ENCODE measurements at regions not wholly inside any gene's neighbourhood (a gene's known extent, or its start where the extent isn't known, plus 50 kb on each side); places are given as distances from the start of the nearest gene placed in this dataset.

DNA sequence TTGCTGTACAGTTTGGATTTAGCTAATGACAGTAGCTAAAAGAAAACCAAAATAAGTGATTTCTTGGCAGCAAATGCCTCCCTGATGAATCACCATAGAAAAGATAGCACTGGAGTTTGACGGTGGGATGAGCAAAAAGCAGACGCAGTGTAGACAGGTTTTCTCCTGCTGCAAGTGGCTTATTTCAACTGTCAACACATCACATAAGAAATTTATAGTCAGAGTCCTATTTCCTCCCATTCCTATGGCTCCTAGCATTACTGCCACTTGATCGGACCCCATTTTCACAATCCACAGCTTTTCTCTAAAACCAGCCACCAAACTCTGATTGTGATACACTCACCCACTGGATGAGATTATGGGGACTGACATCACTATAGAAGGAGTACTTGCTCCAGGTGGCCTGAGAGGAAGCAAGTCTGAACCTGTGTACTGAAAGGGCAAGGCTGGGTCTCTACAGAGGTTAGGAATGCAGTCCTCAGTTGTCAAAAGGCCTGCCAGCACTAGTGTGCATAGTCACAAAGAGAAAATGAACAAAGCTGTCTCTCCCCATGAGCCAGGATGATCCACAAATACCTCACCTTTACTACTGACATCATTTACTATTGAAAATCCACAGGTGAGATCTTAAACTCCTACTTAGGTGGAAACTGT lies 359.8 kb downstream of the LTN1 start:
- Histone ChIP-seq H3K4me2 (ENCODE audit: low read length) (no peak overlapping the region), H3K27me3 (ENCODE audit: control insufficient read depth, low read length) (no peaks in the 10 kb centered on the region), H3K9me2 (replicated peaks; ENCODE audit: control insufficient read depth, low read length) (no peaks in the 10 kb centered on the region), H3K4me3 (ENCODE audit: low read length) (no peak overlapping the region), H3K9me3 (ENCODE audit: control insufficient read depth, insufficient read depth, low read length) (no peaks in the 10 kb centered on the region), H4K20me1 (ENCODE audit: control insufficient read depth, insufficient read depth, low read depth, low read length) (no peaks in the 10 kb centered on the region), H3K79me2 (ENCODE audit: control insufficient read depth, low read length) (no peaks in the 10 kb centered on the region), H3K36me3 (ENCODE audit: control insufficient read depth, low read length) (no peaks in the 10 kb centered on the region), H3K27ac (ENCODE audit: low read depth, low read length) (no peak overlapping the region), H3K4me1 (ENCODE audit: control insufficient read depth, low read length) (no peaks in the 10 kb centered on the region), H3F3A (ENCODE audit: control insufficient read depth, insufficient read depth) (no peaks in the 10 kb centered on the region)
- no peak for TF ChIP-seq CTCF (IDR thresholded peaks at IDR 0.05; ENCODE audit: low read depth, low read length, poor library complexity, severe bottlenecking)
- no peak for TF ChIP-seq EZH2phosphoT487 (IDR thresholded peaks at IDR 0.05; ENCODE audit: borderline replicate concordance, low read length)

GRCh38 chr21:28627691-28628090 lies 365.0 kb downstream of the LTN1 start:
- Histone ChIP-seq H3F3A (ENCODE audit: control insufficient read depth, insufficient read depth) (no peaks in the 10 kb centered on the region), H3K9me2 (replicated peaks; ENCODE audit: control insufficient read depth, low read length) (no peaks in the 10 kb centered on the region), H3K4me3 (ENCODE audit: low read length) (no peak overlapping the region), H3K79me2 (ENCODE audit: control insufficient read depth, low read length) (no peaks in the 10 kb centered on the region), H3K27ac (ENCODE audit: low read depth, low read length) (no peak overlapping the region), H4K20me1 (ENCODE audit: control insufficient read depth, insufficient read depth, low read depth, low read length) (no peaks in the 10 kb centered on the region), H3K4me2 (ENCODE audit: low read length) (no peak overlapping the region), H3K4me1 (ENCODE audit: control insufficient read depth, low read length) (no peaks in the 10 kb centered on the region), H3K27me3 (ENCODE audit: control insufficient read depth, low read length) (no peaks in the 10 kb centered on the region), H3K36me3 (ENCODE audit: control insufficient read depth, low read length) (no peaks in the 10 kb centered on the region), H3K9me3 (ENCODE audit: control insufficient read depth, insufficient read depth, low read length) (no peaks in the 10 kb centered on the region)
- no peak for TF ChIP-seq CTCF (IDR thresholded peaks at IDR 0.05; ENCODE audit: low read depth, low read length, poor library complexity, severe bottlenecking)

DNA sequence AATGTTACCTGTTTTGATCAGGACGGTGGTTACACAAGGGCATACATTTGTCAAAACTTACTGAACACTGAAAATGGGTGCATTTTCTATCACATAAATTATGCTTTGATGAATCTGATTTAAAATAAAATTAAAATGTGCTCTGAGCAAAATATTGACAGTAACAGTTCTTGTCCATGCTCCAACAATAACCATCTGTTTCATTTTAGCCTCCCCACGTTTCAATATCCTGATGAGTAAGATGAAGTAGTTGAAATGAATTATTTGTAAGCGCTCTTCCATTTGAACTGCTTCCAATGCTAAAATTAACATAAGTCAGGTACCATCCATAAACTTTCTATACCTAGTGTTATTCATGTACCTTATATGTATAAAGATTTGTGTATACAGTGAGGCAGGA lies 365.4 kb downstream of the LTN1 start:
- Histone ChIP-seq H3K36me3 (ENCODE audit: control insufficient read depth, low read length) (no peaks in the 10 kb centered on the region), H3K4me3 (ENCODE audit: low read length) (no peak overlapping the region), H3K4me1 (ENCODE audit: control insufficient read depth, low read length) (no peaks in the 10 kb centered on the region), H3K27ac (ENCODE audit: low read depth, low read length) (no peak overlapping the region), H3K9me3 (ENCODE audit: control insufficient read depth, insufficient read depth, low read length) (no peaks in the 10 kb centered on the region), H3K79me2 (ENCODE audit: control insufficient read depth, low read length) (no peaks in the 10 kb centered on the region), H3K27me3 (ENCODE audit: control insufficient read depth, low read length) (no peaks in the 10 kb centered on the region), H3K4me2 (ENCODE audit: low read length) (no peak overlapping the region), H3K9me2 (replicated peaks; ENCODE audit: control insufficient read depth, low read length) (no peaks in the 10 kb centered on the region), H3F3A (ENCODE audit: control insufficient read depth, insufficient read depth) (no peaks in the 10 kb centered on the region), H4K20me1 (ENCODE audit: control insufficient read depth, insufficient read depth, low read depth, low read length) (no peaks in the 10 kb centered on the region)
- TF ChIP-seq EZH2phosphoT487 (IDR thresholded peaks at IDR 0.05; ENCODE audit: borderline replicate concordance, low read length) = no peak
- TF ChIP-seq CTCF (IDR thresholded peaks at IDR 0.05; ENCODE audit: low read depth, low read length, poor library complexity, severe bottlenecking) = no peak
